ENCODE measurements at regions not wholly inside any gene's neighbourhood (a gene's known extent, or its start where the extent isn't known, plus 50 kb on each side); places are given as distances from the start of the nearest gene placed in this dataset.

GRCh38 chr14:53663709-53664108, 292.9 kb downstream of the BMP4 start:
- H3K27me3 Mint-ChIP-seq (ENCODE audit: insufficient read depth): peaks cover 15% of the 10 kb centered on the region
- no peaks in the 10 kb centered on the region; the same call in 1 of the 2 replicates for H3K36me3 Mint-ChIP-seq (ENCODE audit: low read depth)
- H3K27ac Mint-ChIP-seq: no peak overlapping the region
- H3K4me1 Mint-ChIP-seq (ENCODE audit: low read depth): no peaks in the 10 kb centered on the region
- H3K4me3 Mint-ChIP-seq: no peak overlapping the region
- peak; percentile 35 for DNase-seq
- peak; percentile 70 for TF ChIP-seq CTCF (IDR thresholded peaks at IDR 0.05)
- H3K9me3 Mint-ChIP-seq: no peaks in the 10 kb centered on the region

GRCh38 chr14:53655080-53655785, 301.4 kb downstream of the BMP4 start:
- DNase-seq: no peak
- no peak for TF ChIP-seq CTCF (IDR thresholded peaks at IDR 0.05)
- H3K4me1 Mint-ChIP-seq (ENCODE audit: low read depth): no peaks in the 10 kb centered on the region
- peaks cover 12% of the 10 kb centered on the region; the same call in 1 of the 2 replicates for H3K27me3 Mint-ChIP-seq (ENCODE audit: insufficient read depth)
- H3K4me3 Mint-ChIP-seq: no peak overlapping the region
- no peaks in the 10 kb centered on the region; the same call in 1 of the 2 replicates for H3K36me3 Mint-ChIP-seq (ENCODE audit: low read depth)
- H3K9me3 Mint-ChIP-seq: no peaks in the 10 kb centered on the region; the same call in 1 of the 2 replicates
- no peak overlapping the region for H3K27ac Mint-ChIP-seq

- no peaks in the 10 kb centered on the region; the same call in 1 of the 2 replicates for H3K9me3 Mint-ChIP-seq
- H3K4me1 Mint-ChIP-seq (ENCODE audit: low read depth): no peaks in the 10 kb centered on the region
- no peak overlapping the region for H3K27ac Mint-ChIP-seq
- H3K36me3 Mint-ChIP-seq (ENCODE audit: low read depth): no peaks in the 10 kb centered on the region
- TF ChIP-seq CTCF (IDR thresholded peaks at IDR 0.05): no peak
- no peak for DNase-seq
- peaks cover 4% of the 10 kb centered on the region; the same call in 1 of the 2 replicates for H3K27me3 Mint-ChIP-seq (ENCODE audit: insufficient read depth)
- H3K4me3 Mint-ChIP-seq: no peak overlapping the region
Measured at GRCh38 chr14:53652068-53652467, 304.6 kb downstream of the BMP4 start.

GRCh38 chr14:53651096-53651740, 305.4 kb downstream of the BMP4 start:
- TF ChIP-seq CTCF (IDR thresholded peaks at IDR 0.05): no peak
- Mint-ChIP-seq H3K27me3 (ENCODE audit: insufficient read depth) (peaks cover 5% of the 10 kb centered on the region; the same call in 1 of the 2 replicates), H3K27ac (no peak overlapping the region), H3K9me3 (no peaks in the 10 kb centered on the region; the same call in 1 of the 2 replicates), H3K36me3 (ENCODE audit: low read depth) (no peaks in the 10 kb centered on the region), H3K4me3 (no peak overlapping the region), H3K4me1 (ENCODE audit: low read depth) (no peaks in the 10 kb centered on the region)
- DNase-seq: no peak

- TF ChIP-seq CTCF (IDR thresholded peaks at IDR 0.05): no peak
- DNase-seq: no peak
- Mint-ChIP-seq H3K27me3 (ENCODE audit: insufficient read depth) (peaks cover 8% of the 10 kb centered on the region; the same call in 1 of the 2 replicates), H3K36me3 (ENCODE audit: low read depth) (no peaks in the 10 kb centered on the region), H3K27ac (no peak overlapping the region), H3K9me3 (no peaks in the 10 kb centered on the region; the same call in 1 of the 2 replicates), H3K4me1 (ENCODE audit: low read depth) (no peaks in the 10 kb centered on the region), H3K4me3 (no peak overlapping the region)
Measured at GRCh38 chr14:53646925-53647324, 309.7 kb downstream of the BMP4 start.

Measured in HFFc6 (cell line).